Mesothelial cell of epicardium (in vitro differentiated cells): ENCODE measurements at regions not wholly inside any gene's neighbourhood (a gene's known extent, or its start where the extent isn't known, plus 50 kb on each side); places are given as distances from the start of the nearest gene placed in this dataset.

Experiments
- DNase-seq, 2 experiments: peaks; one replicate each; pipeline ENCODE4 v3.0.0; 2021; ENCODE audit warnings: low spot score in 2 of 2; ENCODE audit not compliant: unreplicated experiment in 2 of 2
- H3K27ac Mint-ChIP-seq: 2 replicates; pipeline ENCODE4 v1.8.0; 2021; ENCODE audit warnings: mixed read lengths
- H3K27me3 Mint-ChIP-seq: 2 replicates; pipeline ENCODE4 v1.8.0; 2021; ENCODE audit warnings: low read depth, mixed read lengths
- H3K36me3 Mint-ChIP-seq: 2 replicates; pipeline ENCODE4 v1.8.0; 2021; ENCODE audit warnings: mixed read lengths
- H3K4me1 Mint-ChIP-seq: 2 replicates; pipeline ENCODE4 v1.8.0; 2021; ENCODE audit warnings: mixed read lengths
- H3K4me3 Mint-ChIP-seq: 2 replicates; pipeline ENCODE4 v1.8.0; 2021; ENCODE audit warnings: mild to moderate bottlenecking, moderate library complexity, mixed read lengths
- H3K9me3 Mint-ChIP-seq: 2 replicates; pipeline ENCODE4 v1.8.0; 2021; ENCODE audit warnings: mixed read lengths
- CTCF ChIP-seq: fragments of 200-600 bp; sonication (generic); IDR thresholded peaks from one replicate; pipeline ENCODE4 v1.5.0; 2021; ENCODE audit warnings: antibody characterized with exemption; ENCODE audit not compliant: unreplicated experiment

- no peaks in the 10 kb centered on the region for H3K36me3 Mint-ChIP-seq
- H3K27ac Mint-ChIP-seq = no peak overlapping the region
- H3K4me3 Mint-ChIP-seq = no peak overlapping the region
- H3K4me1 Mint-ChIP-seq = no peaks in the 10 kb centered on the region
- no peak for DNase-seq
- no peaks in the 10 kb centered on the region for H3K9me3 Mint-ChIP-seq
- no peaks in the 10 kb centered on the region for H3K27me3 Mint-ChIP-seq
- no peak for TF ChIP-seq CTCF
Observed at GRCh38 chr7:12754179-12754578, 66.7 kb downstream of the ARL4A start.

- no peak for DNase-seq
- Mint-ChIP-seq H3K27me3 (no peaks in the 10 kb centered on the region), H3K27ac (no peak overlapping the region), H3K9me3 (peaks cover 23% of the 10 kb centered on the region), H3K4me3 (no peak overlapping the region), H3K4me1 (no peaks in the 10 kb centered on the region), H3K36me3 (peaks cover 9% of the 10 kb centered on the region)
- no peak for TF ChIP-seq CTCF
Observed at GRCh38 chr7:12756821-12757220, 69.4 kb downstream of the ARL4A start.

GRCh38 chr7:12757443-12757842 is 70.0 kb downstream of the ARL4A start:
- no peaks in the 10 kb centered on the region for H3K27me3 Mint-ChIP-seq
- H3K36me3 Mint-ChIP-seq = peaks cover 9% of the 10 kb centered on the region
- no peak for TF ChIP-seq CTCF
- H3K4me3 Mint-ChIP-seq = no peak overlapping the region
- DNase-seq = no peak
- no peak overlapping the region for H3K27ac Mint-ChIP-seq
- peaks cover 27% of the 10 kb centered on the region for H3K9me3 Mint-ChIP-seq
- no peaks in the 10 kb centered on the region for H3K4me1 Mint-ChIP-seq

GRCh38 chr7:12759151-12759550 is 71.7 kb downstream of the ARL4A start:
- Mint-ChIP-seq H3K27me3 (no peaks in the 10 kb centered on the region), H3K27ac (no peak overlapping the region), H3K36me3 (peaks cover 9% of the 10 kb centered on the region), H3K9me3 (peaks cover 27% of the 10 kb centered on the region), H3K4me3 (no peak overlapping the region), H3K4me1 (no peaks in the 10 kb centered on the region)
- TF ChIP-seq CTCF = no peak
- no peak for DNase-seq

GRCh38 chr7:12761111-12761510 is 73.7 kb downstream of the ARL4A start:
- Mint-ChIP-seq H3K4me3 (no peak overlapping the region), H3K4me1 (peaks cover 3% of the 10 kb centered on the region), H3K27me3 (no peaks in the 10 kb centered on the region), H3K9me3 (peaks cover 27% of the 10 kb centered on the region), H3K27ac (no peak overlapping the region), H3K36me3 (peaks cover 9% of the 10 kb centered on the region)
- no peak for TF ChIP-seq CTCF
- no peak for DNase-seq

- peaks cover 9% of the 10 kb centered on the region for H3K36me3 Mint-ChIP-seq
- H3K9me3 Mint-ChIP-seq = peaks cover 27% of the 10 kb centered on the region
- H3K4me1 Mint-ChIP-seq = peaks cover 3% of the 10 kb centered on the region
- no peak overlapping the region for H3K27ac Mint-ChIP-seq
- DNase-seq = no peak
- TF ChIP-seq CTCF = no peak
- H3K4me3 Mint-ChIP-seq = no peak overlapping the region
- no peaks in the 10 kb centered on the region for H3K27me3 Mint-ChIP-seq
Observed at GRCh38 chr7:12761691-12762090, 74.3 kb downstream of the ARL4A start.
